HFFc6 (cell line): ENCODE measurements at regions not wholly inside any gene's neighbourhood (a gene's known extent, or its start where the extent isn't known, plus 50 kb on each side); places are given as distances from the start of the nearest gene placed in this dataset.

Source experiments
- DNase-seq: peaks from one replicate; pipeline ENCODE4 v3.0.0-alpha.2; 2018
- H3K27ac Mint-ChIP-seq: 2 replicates; pipeline ENCODE4 v1.8.0; 2020; ENCODE audit warnings: mild to moderate bottlenecking, mixed read lengths
- H3K27me3 Mint-ChIP-seq: 2 replicates; pipeline ENCODE4 v1.8.0; 2021; ENCODE audit warnings: mild to moderate bottlenecking, moderate library complexity, mixed read lengths; ENCODE audit not compliant: insufficient read depth
- H3K36me3 Mint-ChIP-seq: 2 replicates; pipeline ENCODE4 v1.8.0; 2021; ENCODE audit warnings: low read depth, mixed read lengths
- H3K4me1 Mint-ChIP-seq: 2 replicates; pipeline ENCODE4 v1.8.0; 2020; ENCODE audit warnings: low read depth, mixed read lengths
- H3K4me3 Mint-ChIP-seq: 2 replicates; pipeline ENCODE4 v1.8.0; 2020; ENCODE audit warnings: mild to moderate bottlenecking, moderate library complexity, mixed read lengths
- H3K9me3 Mint-ChIP-seq: 2 replicates; pipeline ENCODE4 v1.8.0; 2020; ENCODE audit warnings: mild to moderate bottlenecking, mixed read lengths
- CTCF ChIP-seq: fragments of 200-600 bp; sonication (generic); IDR thresholded peaks from 2 replicates; pipeline ENCODE4 v1.5.0; 2021; ENCODE audit warnings: antibody characterized with exemption, mild to moderate bottlenecking

GRCh38 chr6:85041376-85041775 lies 277.0 kb upstream of the TBX18 start:
- H3K27ac Mint-ChIP-seq: no peak overlapping the region
- H3K36me3 Mint-ChIP-seq: no peaks in the 10 kb centered on the region
- H3K27me3 Mint-ChIP-seq: peaks cover 2% of the 10 kb centered on the region; the same call in 1 of the 2 replicates
- DNase-seq: no peak
- TF ChIP-seq CTCF: no peak
- no peak overlapping the region for H3K4me3 Mint-ChIP-seq
- H3K9me3 Mint-ChIP-seq: no peaks in the 10 kb centered on the region; the same call in 1 of the 2 replicates
- H3K4me1 Mint-ChIP-seq: no peaks in the 10 kb centered on the region

GRCh38 chr6:85037221-85037620 lies 272.8 kb upstream of the TBX18 start:
- no peak overlapping the region for H3K4me3 Mint-ChIP-seq
- TF ChIP-seq CTCF: no peak
- H3K4me1 Mint-ChIP-seq: no peaks in the 10 kb centered on the region
- H3K36me3 Mint-ChIP-seq: peaks cover 6% of the 10 kb centered on the region; the same call in 1 of the 2 replicates
- H3K27ac Mint-ChIP-seq: no peak overlapping the region
- DNase-seq: no peak
- H3K9me3 Mint-ChIP-seq: peaks cover 10% of the 10 kb centered on the region
- H3K27me3 Mint-ChIP-seq: peaks cover 2% of the 10 kb centered on the region; the same call in 1 of the 2 replicates

- TF ChIP-seq CTCF: no peak
- no peak overlapping the region for H3K27ac Mint-ChIP-seq
- H3K4me1 Mint-ChIP-seq: no peaks in the 10 kb centered on the region
- H3K4me3 Mint-ChIP-seq: no peak overlapping the region
- peaks cover 6% of the 10 kb centered on the region; the same call in 1 of the 2 replicates for H3K36me3 Mint-ChIP-seq
- no peaks in the 10 kb centered on the region; the same call in 1 of the 2 replicates for H3K27me3 Mint-ChIP-seq
- no peak for DNase-seq
- H3K9me3 Mint-ChIP-seq: peaks cover 10% of the 10 kb centered on the region
Measured at GRCh38 chr6:85035766-85036165, 271.4 kb upstream of the TBX18 start.

GRCh38 chr6:85033547-85033946 lies 269.1 kb upstream of the TBX18 start:
- TF ChIP-seq CTCF: no peak
- Mint-ChIP-seq H3K4me3 (no peak overlapping the region), H3K27me3 (no peaks in the 10 kb centered on the region; the same call in 1 of the 2 replicates), H3K4me1 (no peaks in the 10 kb centered on the region), H3K9me3 (peaks cover 10% of the 10 kb centered on the region), H3K36me3 (peaks cover 6% of the 10 kb centered on the region; the same call in 1 of the 2 replicates), H3K27ac (no peak overlapping the region)
- no peak for DNase-seq

GRCh38 chr6:85026021-85026420 lies 261.6 kb upstream of the TBX18 start:
- H3K27me3 Mint-ChIP-seq: no peaks in the 10 kb centered on the region; the same call in none of the 2 replicates
- H3K27ac Mint-ChIP-seq: no peak overlapping the region
- no peaks in the 10 kb centered on the region for H3K9me3 Mint-ChIP-seq
- H3K4me1 Mint-ChIP-seq: no peaks in the 10 kb centered on the region
- no peaks in the 10 kb centered on the region for H3K36me3 Mint-ChIP-seq
- TF ChIP-seq CTCF: no peak
- H3K4me3 Mint-ChIP-seq: no peak overlapping the region
- no peak for DNase-seq

- no peak for DNase-seq
- peaks cover 5% of the 10 kb centered on the region for H3K27me3 Mint-ChIP-seq
- no peaks in the 10 kb centered on the region for H3K36me3 Mint-ChIP-seq
- H3K9me3 Mint-ChIP-seq: no peaks in the 10 kb centered on the region
- H3K4me1 Mint-ChIP-seq: no peaks in the 10 kb centered on the region
- no peak for TF ChIP-seq CTCF
- no peak overlapping the region for H3K4me3 Mint-ChIP-seq
- no peak overlapping the region for H3K27ac Mint-ChIP-seq
Measured at GRCh38 chr6:85023721-85024120, 259.3 kb upstream of the TBX18 start.
